ENCODE measurements at regions not wholly inside any gene's neighbourhood (a gene's known extent, or its start where the extent isn't known, plus 50 kb on each side); places are given as distances from the start of the nearest gene placed in this dataset.

- TF ChIP-seq CTCF (IDR thresholded peaks at IDR 0.05 in 4 of 5, conservative IDR thresholded peaks at IDR 0.05 in 1 of 5) = no peak
- TF ChIP-seq POLR2A (IDR thresholded peaks at IDR 0.05) = no peak
Measured at GRCh38 chr2:78132391-78133370, 610.5 kb upstream of the LRRTM4 start.
